ENCODE measurements at regions not wholly inside any gene's neighbourhood (a gene's known extent, or its start where the extent isn't known, plus 50 kb on each side); places are given as distances from the start of the nearest gene placed in this dataset.

DNA sequence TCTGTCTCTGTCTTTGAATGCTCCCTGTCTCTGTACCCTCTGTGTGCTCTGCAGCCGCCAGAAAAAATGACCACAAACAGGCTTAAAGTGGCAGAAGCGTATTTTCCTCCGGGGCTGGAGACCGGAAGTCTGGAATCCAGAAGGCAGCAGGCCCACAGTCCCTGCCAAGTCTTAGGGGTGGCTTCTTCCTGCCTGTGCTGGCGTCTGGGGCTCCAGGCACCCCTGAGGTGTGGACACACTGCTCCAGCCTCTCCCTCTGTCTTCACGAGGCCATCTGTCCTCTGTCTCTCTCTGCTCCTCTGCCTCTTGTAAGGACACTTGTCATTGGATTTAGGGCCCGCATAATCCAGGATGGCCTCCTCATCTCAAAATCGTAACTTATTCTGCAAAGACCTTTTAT lies 298.4 kb upstream of the IRX4 start:
- no peak for DNase-seq

DNA sequence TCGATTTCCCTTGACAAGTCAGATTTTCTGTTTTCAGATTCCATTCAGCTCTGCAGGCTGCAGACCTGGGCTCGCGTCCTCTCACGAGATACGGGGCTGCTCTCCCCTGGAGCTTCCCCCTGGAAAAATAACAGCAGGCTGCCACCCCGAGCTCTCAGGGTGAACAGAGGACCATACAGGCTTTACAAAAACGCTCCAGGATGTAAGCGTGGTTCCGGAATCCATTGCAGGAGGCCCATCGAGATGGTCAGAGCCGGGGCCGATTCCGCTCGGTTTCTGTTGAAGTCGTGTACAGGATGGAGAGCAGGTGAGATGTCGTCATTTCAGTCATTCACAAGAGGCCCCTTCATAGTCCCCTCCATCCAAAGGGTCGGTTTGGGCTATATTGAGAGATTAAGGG lies 297.7 kb upstream of the IRX4 start:
- DNase-seq: no peak

DNA sequence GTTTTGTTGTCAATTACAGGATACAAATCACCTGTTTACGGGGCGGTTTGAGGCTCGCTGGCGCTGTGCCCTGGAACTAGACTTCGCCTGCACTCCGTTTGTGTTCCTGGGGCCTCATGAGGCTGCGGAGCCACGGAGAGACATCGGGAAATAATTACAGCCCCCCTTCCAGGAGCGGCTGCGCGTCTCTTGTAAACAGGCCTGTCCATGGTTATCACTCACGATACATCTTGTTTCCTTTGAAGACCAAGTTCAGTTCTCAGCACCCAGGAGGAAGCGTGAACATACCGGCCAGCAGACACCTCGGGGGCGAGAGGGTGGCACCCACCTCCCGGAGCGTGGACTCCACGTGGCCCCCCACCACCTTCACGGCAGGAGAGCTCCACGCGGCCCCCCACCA lies 297.1 kb upstream of the IRX4 start:
- no peak for DNase-seq

DNA sequence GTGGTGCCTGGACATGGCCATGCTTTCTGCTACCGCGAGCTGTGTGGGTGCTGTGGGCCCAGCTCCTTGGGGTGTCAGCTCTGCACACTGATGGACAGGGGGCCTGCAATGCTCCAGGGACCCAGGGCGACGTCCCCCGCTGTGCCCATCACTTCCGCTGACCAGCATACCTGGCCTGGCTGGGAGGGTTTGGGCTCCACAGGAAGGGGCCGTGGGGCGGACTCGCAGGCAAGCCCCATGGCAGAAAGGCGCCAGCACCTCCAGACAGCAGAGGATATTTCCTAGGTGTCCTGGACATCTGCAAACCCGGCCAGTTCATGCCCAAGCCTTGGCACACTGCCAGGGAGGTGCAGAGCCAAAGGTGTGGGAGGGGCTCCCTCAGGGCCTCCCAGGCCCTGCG lies 295.8 kb upstream of the IRX4 start:
- DNase-seq: no peak

DNA sequence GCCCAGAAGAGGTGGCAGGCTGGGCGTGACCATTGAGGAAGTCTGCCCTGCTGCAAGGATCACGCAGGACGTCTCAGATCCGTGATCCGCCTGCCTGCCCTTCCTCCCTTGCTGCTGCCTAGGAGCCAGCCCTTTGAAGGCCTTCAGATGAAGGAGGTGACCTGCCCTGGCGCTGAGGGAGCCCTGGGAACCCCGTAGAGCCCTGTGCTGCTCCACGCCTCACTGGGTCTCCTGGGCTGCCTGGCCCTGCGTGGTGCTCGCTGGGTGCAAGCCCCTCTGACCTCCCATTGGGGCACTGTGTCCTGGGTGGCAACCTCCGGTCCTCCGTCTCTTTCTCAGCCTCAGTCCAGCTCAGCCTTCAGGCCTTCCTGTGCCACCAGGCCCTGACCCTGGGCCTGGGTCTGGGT lies 295.3 kb upstream of the IRX4 start:
- no peak for DNase-seq

DNA sequence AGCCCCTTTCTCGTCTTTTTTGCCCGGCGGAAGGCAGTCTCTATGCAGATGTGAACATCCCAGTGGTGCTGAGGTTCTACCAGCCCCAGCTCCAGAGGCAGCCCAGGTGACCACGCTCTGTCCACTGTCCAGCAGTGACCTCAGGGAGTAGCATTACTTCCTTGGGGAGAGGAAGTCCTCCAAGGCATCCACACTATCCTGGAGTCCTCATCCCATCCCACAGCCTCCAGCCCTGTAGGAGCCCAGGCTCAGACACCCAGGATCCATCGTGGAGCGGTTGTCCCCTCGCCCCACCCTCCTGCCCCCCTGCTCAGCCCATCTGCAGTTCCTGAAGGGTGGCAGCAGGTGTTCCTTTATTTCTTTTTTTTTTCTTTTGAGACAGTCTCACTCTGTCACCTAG lies 294.5 kb upstream of the IRX4 start:
- no peak for DNase-seq

DNA sequence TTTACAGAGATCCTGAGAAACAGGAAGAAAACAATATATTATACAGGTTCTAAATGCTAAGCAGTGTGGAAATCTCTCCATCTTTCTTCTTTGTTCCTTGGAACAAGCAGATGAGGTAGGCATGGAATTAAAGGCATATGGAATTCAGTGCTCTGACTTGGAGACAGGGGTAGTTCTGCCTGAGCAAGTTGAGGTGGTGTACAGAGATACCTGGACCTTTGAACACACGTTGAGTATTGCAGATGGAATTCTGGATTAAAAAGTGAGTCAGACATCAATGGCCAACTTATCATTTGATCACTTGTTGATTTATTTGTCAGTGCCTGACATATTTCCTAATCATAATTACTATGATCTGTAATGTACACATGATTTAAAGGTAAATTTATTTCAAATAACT lies 293.9 kb upstream of the IRX4 start:
- DNase-seq: no peak

DNA sequence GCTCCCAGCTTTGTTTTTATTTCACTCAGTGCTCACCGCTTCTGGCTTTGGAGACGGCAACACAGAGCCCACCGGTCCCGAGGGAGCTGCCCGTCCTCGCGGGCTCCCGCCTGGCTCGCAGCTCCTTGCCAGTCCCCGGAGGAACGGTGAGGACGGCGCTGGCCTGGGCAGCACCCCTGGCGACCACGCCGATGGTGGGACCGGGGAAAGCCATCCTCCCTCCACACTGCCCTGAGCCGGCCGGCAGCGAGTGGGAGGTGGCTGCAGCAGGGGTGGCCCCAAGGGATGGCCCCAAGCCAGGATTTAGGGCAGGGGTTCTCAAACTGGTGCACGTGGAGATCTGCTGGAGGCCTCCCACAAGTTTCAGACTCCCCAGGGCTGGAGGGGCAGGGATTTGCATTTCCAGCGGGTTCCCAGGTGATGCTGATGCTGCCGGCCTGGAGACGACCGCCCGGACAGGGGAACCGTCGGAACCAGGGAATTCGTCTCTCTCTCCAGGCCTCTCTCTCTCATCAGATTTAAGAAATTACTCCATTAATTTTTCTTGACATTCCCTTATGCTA lies 293.2 kb upstream of the IRX4 start:
- DNase-seq: no peak

DNA sequence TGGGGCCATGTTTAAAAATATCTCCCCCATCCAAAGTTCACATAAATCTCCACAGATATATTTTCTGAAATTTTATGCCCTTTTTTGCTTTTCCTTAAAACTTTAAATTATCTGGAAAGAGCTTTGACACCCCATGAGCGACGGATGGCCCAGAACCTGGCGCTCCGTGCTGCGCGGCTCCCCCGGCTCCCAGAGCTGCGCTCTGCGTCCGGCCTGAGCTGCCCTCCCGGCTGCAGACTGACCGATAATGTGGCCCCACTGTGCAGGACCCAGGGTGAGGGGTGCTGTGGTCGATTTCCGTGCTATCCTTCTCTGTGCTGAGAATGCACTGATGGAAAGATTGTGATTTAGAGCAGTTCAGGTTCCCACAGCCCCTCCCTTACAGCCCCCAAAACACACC lies 292.3 kb upstream of the IRX4 start:
- no peak for DNase-seq

DNA sequence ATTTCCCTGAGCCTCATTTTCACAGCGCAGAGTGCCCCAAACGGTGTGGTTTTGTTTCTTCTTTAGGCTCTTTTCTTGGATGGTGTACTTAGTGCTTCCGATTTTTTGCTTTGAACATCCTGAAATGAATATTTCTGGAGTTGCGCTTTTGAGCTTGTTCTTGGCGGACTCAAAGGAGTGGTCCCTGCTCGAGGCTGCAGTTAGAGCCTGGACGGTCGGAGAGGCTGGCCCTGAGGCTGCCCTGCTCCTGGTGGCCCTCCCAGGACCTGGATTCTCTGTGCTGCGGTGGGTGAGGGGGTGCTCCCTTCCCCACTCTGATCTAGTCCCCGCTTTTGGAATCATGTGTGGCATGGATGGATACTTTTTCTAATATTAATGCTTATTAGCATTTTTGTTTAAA lies 291.8 kb upstream of the IRX4 start:
- no peak for DNase-seq

DNA sequence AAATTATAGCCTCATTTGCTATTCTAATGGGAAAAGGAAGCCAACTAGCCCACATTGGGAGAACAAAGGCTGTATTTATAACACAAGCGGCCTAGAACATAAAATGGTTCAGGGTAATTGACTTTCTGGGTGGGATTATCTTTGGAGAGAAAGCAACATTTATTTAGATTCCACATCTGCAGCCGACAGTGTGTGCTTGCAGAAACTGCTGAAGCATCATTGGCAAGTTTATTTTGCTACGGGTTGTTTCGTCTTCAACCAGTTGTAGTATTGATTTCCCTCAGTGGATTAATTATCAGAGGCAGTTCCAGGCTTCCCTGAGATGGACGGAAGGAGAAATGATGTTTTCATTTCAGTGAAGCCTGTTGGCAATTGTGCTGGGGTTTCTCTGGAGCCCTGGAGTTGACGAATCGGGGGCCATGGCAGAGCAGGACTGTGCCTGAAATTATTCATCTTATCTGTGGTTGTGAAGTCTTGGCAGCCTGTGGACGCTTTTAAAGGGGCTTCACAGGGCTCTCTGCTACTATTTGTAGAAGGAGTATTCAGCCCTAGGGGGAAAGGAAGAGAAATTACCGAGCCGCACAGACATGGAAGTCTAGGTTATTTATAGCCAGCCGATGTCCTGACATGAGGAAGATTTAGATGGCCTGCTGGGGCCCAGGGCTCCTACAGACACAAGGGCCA lies 290.6 kb upstream of the IRX4 start:
- no peak for DNase-seq

DNA sequence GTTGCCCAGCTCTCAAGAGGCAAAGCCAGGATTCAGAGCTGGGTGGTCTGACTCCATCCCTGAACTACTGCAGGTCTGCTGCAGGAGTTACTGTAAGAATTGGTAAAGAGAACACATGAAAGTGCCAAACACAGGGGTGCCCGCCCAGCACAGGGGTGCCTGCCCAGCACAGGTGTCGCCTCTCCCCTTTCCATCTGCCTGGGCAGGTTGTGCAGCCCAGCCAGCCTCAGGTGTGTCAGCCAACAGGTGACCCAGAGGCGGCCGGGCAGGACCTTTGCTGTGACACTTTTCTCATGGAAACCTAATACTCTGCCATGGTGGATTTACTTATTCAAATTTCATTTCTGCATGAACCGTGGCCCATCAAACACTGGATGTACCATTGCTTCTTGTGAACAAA lies 289.7 kb upstream of the IRX4 start:
- no peak for DNase-seq

DNA sequence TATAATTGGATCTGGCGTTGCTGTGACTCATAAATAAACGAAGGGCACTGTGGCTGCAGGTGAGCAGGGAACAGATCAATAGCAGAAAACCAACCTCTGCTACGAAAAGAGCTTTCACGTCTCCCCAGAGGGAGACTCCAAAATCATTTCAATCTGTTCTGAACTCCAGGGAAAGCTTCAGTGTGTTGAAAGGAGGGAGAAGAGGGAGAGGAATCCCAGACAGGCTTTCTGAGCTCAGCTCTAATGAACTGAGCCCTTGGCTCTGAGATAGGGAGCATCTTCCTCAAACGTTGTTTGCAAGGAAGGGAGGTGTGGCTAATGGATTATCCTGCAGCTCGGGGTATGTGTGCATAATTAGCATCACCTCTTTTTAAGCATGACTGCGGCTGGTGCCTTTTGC lies 288.0 kb upstream of the IRX4 start:
- DNase-seq: no peak

DNA sequence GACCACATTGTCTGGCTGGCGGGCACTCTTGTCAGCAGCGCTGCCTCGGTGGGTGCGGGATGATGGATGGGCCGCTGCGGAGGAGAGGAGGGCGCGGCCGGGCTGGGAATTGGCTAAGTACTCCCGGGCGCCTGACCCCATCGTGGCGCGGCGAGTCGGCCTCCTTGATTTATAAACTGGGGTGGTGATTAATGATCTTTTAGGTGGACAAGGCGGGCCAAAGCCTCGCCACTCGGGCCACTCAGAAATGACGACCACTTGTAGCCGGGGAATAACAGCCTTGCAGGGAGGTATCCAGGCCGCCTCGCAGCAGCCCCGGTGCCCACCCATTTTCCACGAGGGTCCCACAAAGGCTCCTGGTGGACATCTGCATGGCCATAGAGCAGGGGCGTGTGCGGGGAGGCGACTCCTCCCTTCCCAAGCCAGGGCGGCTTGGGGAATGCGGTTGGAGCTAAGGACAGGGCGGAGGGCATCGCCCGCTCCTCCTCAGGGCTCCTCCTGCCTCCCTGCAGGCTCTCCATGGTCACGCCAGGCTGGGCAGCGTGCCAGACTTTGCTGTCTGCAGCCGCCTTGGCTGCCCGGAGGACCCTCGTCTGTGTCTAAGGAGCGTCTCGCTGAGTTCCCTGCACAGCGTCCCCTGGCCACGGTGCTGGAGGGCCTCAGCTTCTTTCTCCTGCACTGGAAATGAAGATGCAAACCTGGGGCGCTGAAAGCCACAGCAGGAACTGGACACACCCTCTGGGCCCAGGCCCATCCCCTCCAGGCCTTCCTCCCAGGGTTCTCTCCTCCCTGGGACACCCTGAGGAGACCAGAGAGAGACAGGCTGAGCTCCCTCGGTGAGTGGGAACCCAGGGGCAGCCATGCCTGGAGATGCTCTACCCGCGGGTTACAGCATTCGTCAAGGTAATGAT lies 287.4 kb upstream of the IRX4 start:
- DNase-seq: no peak

DNA sequence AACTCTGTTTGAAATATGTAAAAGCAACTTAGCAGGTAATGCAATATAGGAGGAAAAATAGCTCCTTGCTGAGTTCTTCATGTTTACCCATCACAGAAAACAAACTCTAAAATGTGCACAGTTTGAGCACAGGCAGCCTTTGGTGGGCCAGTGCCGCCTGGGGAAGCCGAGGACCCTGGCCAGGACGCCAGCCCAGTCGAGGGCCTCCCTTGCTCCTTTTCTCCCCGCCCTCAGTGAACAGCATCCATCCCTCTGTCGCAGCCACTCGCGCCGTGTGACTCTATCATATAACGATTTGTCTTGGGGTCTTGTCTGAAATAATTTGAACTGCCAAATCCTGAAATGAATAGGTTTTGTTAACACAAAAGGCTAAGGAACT lies 286.7 kb upstream of the IRX4 start:
- no peak for DNase-seq

DNA sequence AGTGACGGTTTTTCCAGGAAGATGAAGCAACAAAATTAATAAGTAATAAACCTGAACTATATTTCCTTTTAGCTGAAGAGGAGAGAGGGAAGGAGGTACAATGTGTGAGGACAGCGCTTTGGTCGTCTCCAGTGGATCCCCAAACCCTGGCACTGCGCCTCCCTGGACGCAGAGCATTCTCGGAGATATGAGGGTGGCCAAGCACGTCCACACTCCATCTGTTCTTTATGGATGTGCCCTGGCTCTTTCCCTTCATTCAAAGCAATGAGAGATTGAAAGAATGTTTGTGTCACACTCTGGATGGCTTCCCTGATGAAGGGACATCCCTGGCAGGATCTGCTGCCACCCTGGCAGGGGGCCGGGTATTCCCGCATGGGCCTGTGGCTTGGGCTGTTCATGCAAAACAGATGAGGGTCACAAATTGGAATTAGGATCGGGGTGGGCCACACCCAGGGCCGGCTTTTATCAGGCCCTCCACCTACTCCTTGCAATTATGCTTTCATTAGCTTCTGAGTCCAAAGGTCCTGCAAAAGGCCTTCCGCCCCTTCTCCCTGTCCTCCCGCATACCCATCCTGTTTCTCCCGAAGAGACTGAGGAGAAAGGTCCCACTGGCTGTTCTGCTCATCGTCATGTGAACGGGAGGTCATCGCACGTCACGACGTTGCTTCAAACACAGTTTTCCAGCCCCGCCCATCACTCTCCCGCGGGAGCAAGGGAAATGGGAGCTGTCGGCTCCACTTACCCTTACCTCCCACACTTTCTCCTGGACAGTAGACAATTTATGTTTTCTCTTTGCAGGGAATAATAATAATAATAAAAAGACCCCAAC lies 286.1 kb upstream of the IRX4 start:
- DNase-seq: no peak

DNA sequence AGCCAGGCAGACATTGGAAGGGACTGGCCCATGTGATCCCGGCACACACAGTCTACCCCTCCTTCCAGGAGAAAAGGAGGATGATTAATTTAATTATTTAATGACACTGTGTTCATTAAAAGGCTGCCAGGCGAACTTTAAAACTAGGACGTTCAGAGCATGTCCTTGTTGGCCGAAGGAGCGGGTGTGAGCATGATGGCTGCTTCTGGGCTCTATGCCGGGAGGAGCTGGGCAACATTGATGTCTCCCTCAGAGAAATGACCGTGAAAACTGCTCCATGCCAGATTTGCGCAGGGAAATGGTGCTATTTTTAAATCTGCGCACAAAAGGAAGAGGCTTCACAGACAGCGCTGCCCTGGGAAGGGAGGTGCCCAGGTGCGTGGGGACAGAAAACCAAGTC lies 284.9 kb upstream of the IRX4 start:
- DNase-seq: no peak

DNA sequence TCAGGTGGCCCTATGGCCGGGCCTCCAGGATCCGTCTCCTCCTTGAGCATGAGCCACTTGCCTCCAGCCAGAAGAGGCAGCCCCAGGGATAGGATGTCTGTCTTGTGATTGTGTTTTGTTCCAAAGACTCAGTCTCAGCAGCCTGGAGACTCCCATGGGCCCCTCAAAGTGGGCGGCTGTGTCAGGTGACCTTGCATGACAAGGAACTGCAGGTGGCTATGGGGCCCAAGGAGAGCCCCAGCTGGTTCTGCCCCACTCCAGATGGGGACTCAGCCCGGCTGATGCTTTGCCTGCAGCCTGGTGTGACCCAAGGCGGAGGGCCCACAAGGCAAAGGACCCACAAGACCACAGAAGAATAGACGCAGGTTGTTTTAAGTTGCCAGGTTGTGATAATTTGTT lies 284.3 kb upstream of the IRX4 start:
- DNase-seq: no peak

DNA sequence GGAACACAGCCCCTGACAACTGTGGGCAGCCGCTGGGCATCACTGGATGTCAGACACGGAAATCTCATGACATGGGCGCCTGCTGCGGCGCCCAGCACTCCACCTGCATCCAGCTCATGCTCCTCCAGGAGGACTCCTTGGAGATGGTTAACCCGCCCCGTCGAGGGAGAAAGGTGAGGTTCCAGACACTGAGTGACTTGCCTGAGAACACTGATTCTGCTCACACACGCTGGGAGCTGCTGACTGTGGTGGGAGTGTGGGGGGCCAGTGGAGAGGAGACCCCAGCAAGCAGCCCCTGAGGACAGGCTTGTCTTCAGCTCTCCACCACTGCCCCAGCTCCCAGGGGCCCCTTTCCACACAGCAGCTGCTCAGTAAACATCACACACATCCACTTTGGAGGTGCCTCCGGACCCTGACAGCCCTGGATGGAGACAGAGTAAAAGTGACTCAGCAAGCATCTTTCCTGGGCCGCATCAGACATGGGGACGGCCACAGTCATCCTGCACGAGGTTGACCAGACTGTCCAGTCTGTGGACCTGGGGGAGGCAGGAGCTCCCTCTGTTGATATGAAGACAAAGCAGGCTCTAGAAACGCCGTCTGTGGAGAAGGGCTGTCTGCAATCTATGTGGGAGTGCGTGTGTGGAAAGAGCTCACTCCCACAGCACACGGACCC lies 283.7 kb upstream of the IRX4 start:
- DNase-seq: no peak

DNA sequence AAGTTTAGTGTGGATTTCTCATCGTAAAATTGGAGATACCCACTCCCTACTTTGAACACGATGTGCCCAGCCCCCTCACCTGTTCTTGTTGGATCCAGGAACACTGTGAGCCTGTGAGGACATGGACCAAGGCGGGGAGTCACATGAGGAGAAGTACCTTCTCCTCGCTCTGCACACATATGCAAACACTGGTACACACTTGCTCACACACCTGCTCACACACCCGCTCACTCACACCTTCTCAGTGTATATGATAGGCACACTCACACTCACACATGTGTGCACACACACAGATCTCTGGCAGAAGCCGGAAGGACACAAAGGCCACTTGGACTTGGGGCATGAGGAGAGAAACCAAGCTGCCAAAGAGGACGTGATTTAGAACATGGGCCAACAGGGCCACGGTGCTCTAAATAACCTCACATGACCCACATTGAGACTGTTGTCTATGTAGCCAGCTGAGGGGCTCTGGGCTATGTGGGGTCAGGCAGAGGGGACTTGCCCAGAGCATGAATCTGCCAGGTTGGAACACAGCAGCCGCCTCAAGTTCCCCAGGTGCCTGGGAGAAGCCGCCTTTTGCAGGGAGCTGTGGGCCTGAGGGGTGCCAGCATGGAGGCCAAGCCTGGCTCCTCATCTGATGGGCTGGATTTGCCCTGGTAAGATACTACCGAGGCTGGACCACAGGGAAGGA lies 283.0 kb upstream of the IRX4 start:
- no peak for DNase-seq

DNA sequence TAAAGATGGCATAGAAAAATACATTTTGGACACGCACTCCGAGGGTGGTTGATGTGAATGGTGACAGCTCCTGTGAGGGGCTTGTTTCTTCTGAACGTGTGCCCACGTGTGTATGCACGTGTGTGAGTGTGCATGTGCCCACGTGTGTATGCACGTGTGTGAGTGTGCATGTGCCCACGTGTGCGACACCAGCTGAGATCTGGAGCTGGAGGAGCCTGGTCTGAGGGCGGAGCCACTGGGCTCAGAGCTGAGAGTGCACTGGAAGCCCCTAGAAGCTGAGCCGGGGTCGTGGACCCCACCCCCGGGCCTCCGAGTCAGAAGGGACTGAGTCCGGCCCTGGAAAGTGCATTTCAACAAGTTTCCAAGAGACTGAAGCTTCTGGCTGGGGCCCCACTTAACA lies 282.5 kb upstream of the IRX4 start:
- DNase-seq: no peak

DNA sequence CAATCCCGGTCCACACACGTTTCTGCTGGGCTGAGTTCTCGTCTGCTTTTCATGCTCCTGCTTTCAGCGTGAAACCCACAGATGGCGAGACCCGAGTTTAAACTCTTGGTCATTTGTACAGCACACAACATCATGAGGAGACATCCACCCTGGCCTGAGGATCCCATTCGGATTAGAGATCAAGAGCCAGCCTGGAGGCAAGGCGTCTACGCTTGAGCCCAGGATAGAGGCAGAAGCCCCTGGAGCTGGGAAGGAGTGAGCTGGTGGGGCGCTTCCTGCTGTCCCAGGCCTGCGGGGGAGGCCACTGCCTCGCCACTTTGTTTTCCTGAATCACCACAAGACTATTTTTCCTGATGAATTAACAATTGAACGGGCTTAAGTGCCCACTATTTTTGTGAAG lies 281.9 kb upstream of the IRX4 start:
- no peak for DNase-seq
